GM18498 (cell line): ENCODE measurements at regions not wholly inside any gene's neighbourhood (a gene's known extent, or its start where the extent isn't known, plus 50 kb on each side); places are given as distances from the start of the nearest gene placed in this dataset.

Experiments used
- ATAC-seq: cut with Tn5 transposase; IDR thresholded peaks from one replicate; pipeline ENCODE4 v1.9.1; 2021; ENCODE audit warnings: mild to moderate bottlenecking, moderate library complexity; ENCODE audit not compliant: unreplicated experiment

- no peak for ATAC-seq
Measured at GRCh38 chr5:118692811-118693342, 295.5 kb downstream of the DTWD2 start.

- ATAC-seq = no peak
Measured at GRCh38 chr5:118687661-118688621, 300.4 kb downstream of the DTWD2 start.

GRCh38 chr5:118687100-118687499, 301.2 kb downstream of the DTWD2 start:
- ATAC-seq = no peak

GRCh38 chr5:118681655-118682054, 306.7 kb downstream of the DTWD2 start:
- ATAC-seq = no peak

- no peak for ATAC-seq
Measured at GRCh38 chr5:118679264-118679940, 308.9 kb downstream of the DTWD2 start.

GRCh38 chr5:118678746-118679145, 309.6 kb downstream of the DTWD2 start:
- ATAC-seq = no peak

GRCh38 chr5:118675247-118675646, 313.1 kb downstream of the DTWD2 start:
- no peak for ATAC-seq

- no peak for ATAC-seq
Measured at GRCh38 chr5:118657576-118657975, 330.8 kb downstream of the DTWD2 start.

- no peak for ATAC-seq
Measured at GRCh38 chr5:118653872-118654271, 334.5 kb downstream of the DTWD2 start.

- no peak for ATAC-seq
Measured at GRCh38 chr5:118653183-118653582, 335.2 kb downstream of the DTWD2 start.

GRCh38 chr5:118651002-118651401, 337.3 kb downstream of the DTWD2 start:
- ATAC-seq = no peak

- no peak for ATAC-seq
Measured at GRCh38 chr5:118647587-118647986, 340.8 kb downstream of the DTWD2 start.

GRCh38 chr5:118646917-118647316, 341.4 kb downstream of the DTWD2 start:
- no peak for ATAC-seq

- ATAC-seq = no peak
Measured at GRCh38 chr5:118637947-118638670, 350.2 kb downstream of the DTWD2 start.

GRCh38 chr5:118628660-118629354, 359.5 kb downstream of the DTWD2 start:
- no peak for ATAC-seq

GRCh38 chr5:118620233-118620632, 368.1 kb downstream of the DTWD2 start:
- no peak for ATAC-seq

GRCh38 chr5:118619823-118620222, 368.5 kb downstream of the DTWD2 start:
- ATAC-seq = no peak

GRCh38 chr5:118616281-118616680, 372.1 kb downstream of the DTWD2 start:
- ATAC-seq = no peak

GRCh38 chr5:118614731-118615456, 373.5 kb downstream of the DTWD2 start:
- ATAC-seq = no peak
